WTC11 (cell line): ENCODE measurements at regions not wholly inside any gene's neighbourhood (a gene's known extent, or its start where the extent isn't known, plus 50 kb on each side); places are given as distances from the start of the nearest gene placed in this dataset.
A peak's percentile ranks its signal among the peaks of the same experiment; 100 is the strongest.

Experiments
- CREB1 ChIP-seq: sonication (generic); formaldehyde crosslinking; IDR thresholded peaks from 2 replicates; pipeline ENCODE4 v1.8.0; 2023; ENCODE audit warnings: mild to moderate bottlenecking, missing genetic modification reagents
- JUN ChIP-seq: sonication (generic); formaldehyde crosslinking; IDR thresholded peaks from 2 replicates; pipeline ENCODE4 v1.8.0; 2023; ENCODE audit warnings: mild to moderate bottlenecking, missing genetic modification reagents
- MXD4 ChIP-seq: fragments of 250-450 bp; sonication (Bioruptor Pico); IDR thresholded peaks from 2 replicates; pipeline ENCODE4 v1.8.0; 2021; ENCODE audit warnings: mild to moderate bottlenecking, moderate library complexity, borderline replicate concordance
- SMAD3 ChIP-seq: sonication (generic); formaldehyde crosslinking; IDR thresholded peaks from 2 replicates; pipeline ENCODE4 v1.8.0; 2022; ENCODE audit warnings: missing genetic modification reagents, mild to moderate bottlenecking, borderline replicate concordance
- SP1 ChIP-seq: sonication (generic); formaldehyde crosslinking; conservative IDR thresholded peaks from 2 replicates; pipeline ENCODE4 v1.8.1; 2022; ENCODE audit warnings: missing genetic modification reagents
- TF ChIP-seq, protein P1 (sequence below): fragments of 200-600 bp; IDR thresholded peaks from 2 replicates; pipeline ENCODE4 v1.8.0; 2022; ENCODE audit warnings: antibody characterized with exemption
- TF ChIP-seq, protein P2 (sequence below): sonication (generic); formaldehyde crosslinking; IDR thresholded peaks from 2 replicates; pipeline ENCODE4 v1.8.1; 2023; ENCODE audit warnings: mild to moderate bottlenecking, missing genetic modification reagents, moderate library complexity
- TF ChIP-seq, protein P3 (sequence below): fragments of 250-450 bp; sonication (Bioruptor Pico); IDR thresholded peaks from 2 replicates; pipeline ENCODE4 v1.9.0; 2021; ENCODE audit warnings: moderate library complexity, mild to moderate bottlenecking, inconsistent platforms, borderline replicate concordance
- TF ChIP-seq, protein P4 (sequence below): sonication (generic); formaldehyde crosslinking; IDR thresholded peaks from 2 replicates; pipeline ENCODE4 v1.8.0; 2022; ENCODE audit warnings: mild to moderate bottlenecking, missing genetic modification reagents
- TF ChIP-seq, protein P5 (sequence below): sonication (generic); formaldehyde crosslinking; IDR thresholded peaks from 2 replicates; pipeline ENCODE4 v1.8.1; 2023; ENCODE audit warnings: mild to moderate bottlenecking, missing genetic modification reagents, borderline replicate concordance
- TF ChIP-seq, protein P6 (sequence below): sonication (generic); formaldehyde crosslinking; IDR thresholded peaks from 2 replicates; pipeline ENCODE4 v1.8.1; 2022; ENCODE audit warnings: low read depth, missing genetic modification reagents, borderline replicate concordance
- TF ChIP-seq, protein P7 (sequence below): sonication (generic); formaldehyde crosslinking; IDR thresholded peaks from 2 replicates; pipeline ENCODE4 v1.8.1; 2022; ENCODE audit warnings: mild to moderate bottlenecking, missing genetic modification reagents, moderate library complexity, borderline replicate concordance
- TF ChIP-seq, protein P8 (sequence below): sonication (generic); formaldehyde crosslinking; conservative IDR thresholded peaks from 2 replicates; pipeline ENCODE4 v1.8.1; 2022; ENCODE audit warnings: mild to moderate bottlenecking, missing genetic modification reagents
- TF ChIP-seq, protein P9 (sequence below): sonication (generic); formaldehyde crosslinking; IDR thresholded peaks from 2 replicates; pipeline ENCODE4 v1.8.1; 2022; ENCODE audit warnings: mild to moderate bottlenecking, moderate library complexity, missing genetic modification reagents

DNA sequence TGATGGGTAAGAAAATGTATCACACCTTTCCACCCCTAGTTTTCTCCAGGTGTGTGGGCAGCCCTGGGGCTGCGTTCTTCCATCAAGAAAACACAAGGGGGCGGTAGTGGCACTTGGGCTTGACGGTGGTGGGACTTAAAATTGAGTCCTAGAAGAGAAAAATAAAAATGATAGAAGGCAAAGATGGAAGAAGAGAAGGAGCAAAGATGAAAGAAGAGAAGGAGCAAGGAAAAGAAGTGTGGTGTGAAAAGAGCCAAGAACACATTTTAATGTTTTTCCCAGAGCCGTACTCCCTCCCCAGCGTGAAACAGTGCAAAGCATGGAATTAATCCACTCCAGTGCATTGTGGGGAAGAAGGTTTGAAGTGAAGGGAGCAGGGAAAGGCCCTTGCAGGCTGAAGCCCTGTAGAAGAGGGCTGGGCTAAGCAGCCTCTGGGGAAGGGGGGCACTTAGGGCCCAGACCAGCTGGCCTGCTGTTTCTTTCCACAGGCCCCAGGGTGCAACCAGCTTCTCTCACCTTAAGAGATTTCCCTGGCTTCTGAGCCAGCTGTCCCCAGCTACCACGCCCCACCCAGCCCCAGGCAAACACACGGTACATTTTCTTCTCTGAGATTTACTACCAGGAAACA, 256.8 kb downstream of the RNF152 start:
- TF ChIP-seq, protein P1, sequence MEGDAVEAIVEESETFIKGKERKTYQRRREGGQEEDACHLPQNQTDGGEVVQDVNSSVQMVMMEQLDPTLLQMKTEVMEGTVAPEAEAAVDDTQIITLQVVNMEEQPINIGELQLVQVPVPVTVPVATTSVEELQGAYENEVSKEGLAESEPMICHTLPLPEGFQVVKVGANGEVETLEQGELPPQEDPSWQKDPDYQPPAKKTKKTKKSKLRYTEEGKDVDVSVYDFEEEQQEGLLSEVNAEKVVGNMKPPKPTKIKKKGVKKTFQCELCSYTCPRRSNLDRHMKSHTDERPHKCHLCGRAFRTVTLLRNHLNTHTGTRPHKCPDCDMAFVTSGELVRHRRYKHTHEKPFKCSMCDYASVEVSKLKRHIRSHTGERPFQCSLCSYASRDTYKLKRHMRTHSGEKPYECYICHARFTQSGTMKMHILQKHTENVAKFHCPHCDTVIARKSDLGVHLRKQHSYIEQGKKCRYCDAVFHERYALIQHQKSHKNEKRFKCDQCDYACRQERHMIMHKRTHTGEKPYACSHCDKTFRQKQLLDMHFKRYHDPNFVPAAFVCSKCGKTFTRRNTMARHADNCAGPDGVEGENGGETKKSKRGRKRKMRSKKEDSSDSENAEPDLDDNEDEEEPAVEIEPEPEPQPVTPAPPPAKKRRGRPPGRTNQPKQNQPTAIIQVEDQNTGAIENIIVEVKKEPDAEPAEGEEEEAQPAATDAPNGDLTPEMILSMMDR = peak; percentile 83
- TF ChIP-seq, protein P2, sequence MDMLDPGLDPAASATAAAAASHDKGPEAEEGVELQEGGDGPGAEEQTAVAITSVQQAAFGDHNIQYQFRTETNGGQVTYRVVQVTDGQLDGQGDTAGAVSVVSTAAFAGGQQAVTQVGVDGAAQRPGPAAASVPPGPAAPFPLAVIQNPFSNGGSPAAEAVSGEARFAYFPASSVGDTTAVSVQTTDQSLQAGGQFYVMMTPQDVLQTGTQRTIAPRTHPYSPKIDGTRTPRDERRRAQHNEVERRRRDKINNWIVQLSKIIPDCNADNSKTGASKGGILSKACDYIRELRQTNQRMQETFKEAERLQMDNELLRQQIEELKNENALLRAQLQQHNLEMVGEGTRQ (CRISPR knock-in tag) = no peak
- TF ChIP-seq, protein P3, sequence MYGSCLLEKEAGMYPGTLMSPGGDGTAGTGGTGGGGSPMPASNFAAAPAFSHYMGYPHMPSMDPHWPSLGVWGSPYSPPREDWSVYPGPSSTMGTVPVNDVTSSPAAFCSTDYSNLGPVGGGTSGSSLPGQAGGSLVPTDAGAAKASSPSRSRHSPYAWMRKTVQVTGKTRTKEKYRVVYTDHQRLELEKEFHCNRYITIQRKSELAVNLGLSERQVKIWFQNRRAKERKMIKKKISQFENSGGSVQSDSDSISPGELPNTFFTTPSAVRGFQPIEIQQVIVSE (CRISPR knock-in tag) = no peak
- TF ChIP-seq SMAD3 (CRISPR knock-in tag) (no peak), JUN (CRISPR knock-in tag) (no peak), MXD4 (no peak), CREB1 (CRISPR knock-in tag) (no peak), SP1 (CRISPR knock-in tag) (no peak)
- TF ChIP-seq, protein P4, sequence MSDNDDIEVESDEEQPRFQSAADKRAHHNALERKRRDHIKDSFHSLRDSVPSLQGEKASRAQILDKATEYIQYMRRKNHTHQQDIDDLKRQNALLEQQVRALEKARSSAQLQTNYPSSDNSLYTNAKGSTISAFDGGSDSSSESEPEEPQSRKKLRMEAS (CRISPR knock-in tag) = no peak
- TF ChIP-seq, protein P5, sequence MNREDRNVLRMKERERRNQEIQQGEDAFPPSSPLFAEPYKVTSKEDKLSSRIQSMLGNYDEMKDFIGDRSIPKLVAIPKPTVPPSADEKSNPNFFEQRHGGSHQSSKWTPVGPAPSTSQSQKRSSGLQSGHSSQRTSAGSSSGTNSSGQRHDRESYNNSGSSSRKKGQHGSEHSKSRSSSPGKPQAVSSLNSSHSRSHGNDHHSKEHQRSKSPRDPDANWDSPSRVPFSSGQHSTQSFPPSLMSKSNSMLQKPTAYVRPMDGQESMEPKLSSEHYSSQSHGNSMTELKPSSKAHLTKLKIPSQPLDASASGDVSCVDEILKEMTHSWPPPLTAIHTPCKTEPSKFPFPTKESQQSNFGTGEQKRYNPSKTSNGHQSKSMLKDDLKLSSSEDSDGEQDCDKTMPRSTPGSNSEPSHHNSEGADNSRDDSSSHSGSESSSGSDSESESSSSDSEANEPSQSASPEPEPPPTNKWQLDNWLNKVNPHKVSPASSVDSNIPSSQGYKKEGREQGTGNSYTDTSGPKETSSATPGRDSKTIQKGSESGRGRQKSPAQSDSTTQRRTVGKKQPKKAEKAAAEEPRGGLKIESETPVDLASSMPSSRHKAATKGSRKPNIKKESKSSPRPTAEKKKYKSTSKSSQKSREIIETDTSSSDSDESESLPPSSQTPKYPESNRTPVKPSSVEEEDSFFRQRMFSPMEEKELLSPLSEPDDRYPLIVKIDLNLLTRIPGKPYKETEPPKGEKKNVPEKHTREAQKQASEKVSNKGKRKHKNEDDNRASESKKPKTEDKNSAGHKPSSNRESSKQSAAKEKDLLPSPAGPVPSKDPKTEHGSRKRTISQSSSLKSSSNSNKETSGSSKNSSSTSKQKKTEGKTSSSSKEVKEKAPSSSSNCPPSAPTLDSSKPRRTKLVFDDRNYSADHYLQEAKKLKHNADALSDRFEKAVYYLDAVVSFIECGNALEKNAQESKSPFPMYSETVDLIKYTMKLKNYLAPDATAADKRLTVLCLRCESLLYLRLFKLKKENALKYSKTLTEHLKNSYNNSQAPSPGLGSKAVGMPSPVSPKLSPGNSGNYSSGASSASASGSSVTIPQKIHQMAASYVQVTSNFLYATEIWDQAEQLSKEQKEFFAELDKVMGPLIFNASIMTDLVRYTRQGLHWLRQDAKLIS (CRISPR knock-in tag) = no peak
- TF ChIP-seq, protein P6, sequence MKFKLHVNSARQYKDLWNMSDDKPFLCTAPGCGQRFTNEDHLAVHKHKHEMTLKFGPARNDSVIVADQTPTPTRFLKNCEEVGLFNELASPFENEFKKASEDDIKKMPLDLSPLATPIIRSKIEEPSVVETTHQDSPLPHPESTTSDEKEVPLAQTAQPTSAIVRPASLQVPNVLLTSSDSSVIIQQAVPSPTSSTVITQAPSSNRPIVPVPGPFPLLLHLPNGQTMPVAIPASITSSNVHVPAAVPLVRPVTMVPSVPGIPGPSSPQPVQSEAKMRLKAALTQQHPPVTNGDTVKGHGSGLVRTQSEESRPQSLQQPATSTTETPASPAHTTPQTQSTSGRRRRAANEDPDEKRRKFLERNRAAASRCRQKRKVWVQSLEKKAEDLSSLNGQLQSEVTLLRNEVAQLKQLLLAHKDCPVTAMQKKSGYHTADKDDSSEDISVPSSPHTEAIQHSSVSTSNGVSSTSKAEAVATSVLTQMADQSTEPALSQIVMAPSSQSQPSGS (CRISPR knock-in tag) = no peak
- TF ChIP-seq, protein P7, sequence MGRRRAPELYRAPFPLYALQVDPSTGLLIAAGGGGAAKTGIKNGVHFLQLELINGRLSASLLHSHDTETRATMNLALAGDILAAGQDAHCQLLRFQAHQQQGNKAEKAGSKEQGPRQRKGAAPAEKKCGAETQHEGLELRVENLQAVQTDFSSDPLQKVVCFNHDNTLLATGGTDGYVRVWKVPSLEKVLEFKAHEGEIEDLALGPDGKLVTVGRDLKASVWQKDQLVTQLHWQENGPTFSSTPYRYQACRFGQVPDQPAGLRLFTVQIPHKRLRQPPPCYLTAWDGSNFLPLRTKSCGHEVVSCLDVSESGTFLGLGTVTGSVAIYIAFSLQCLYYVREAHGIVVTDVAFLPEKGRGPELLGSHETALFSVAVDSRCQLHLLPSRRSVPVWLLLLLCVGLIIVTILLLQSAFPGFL (CRISPR knock-in tag) = no peak
- TF ChIP-seq, protein P8, sequence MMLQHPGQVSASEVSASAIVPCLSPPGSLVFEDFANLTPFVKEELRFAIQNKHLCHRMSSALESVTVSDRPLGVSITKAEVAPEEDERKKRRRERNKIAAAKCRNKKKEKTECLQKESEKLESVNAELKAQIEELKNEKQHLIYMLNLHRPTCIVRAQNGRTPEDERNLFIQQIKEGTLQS (CRISPR knock-in tag) = no peak
- TF ChIP-seq, protein P9, sequence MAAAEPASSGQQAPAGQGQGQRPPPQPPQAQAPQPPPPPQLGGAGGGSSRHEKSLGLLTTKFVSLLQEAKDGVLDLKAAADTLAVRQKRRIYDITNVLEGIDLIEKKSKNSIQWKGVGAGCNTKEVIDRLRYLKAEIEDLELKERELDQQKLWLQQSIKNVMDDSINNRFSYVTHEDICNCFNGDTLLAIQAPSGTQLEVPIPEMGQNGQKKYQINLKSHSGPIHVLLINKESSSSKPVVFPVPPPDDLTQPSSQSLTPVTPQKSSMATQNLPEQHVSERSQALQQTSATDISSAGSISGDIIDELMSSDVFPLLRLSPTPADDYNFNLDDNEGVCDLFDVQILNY = no peak
